Activated naive CD8-positive, alpha-beta T cell (primary cell): ENCODE measurements at regions not wholly inside any gene's neighbourhood (a gene's known extent, or its start where the extent isn't known, plus 50 kb on each side); places are given as distances from the start of the nearest gene placed in this dataset.

ENCODE experiments used
- H3K27ac Mint-ChIP-seq: one replicate; pipeline ENCODE4 v1.8.0; 2021; ENCODE audit warnings: mixed read lengths
- H3K27me3 Mint-ChIP-seq: one replicate; pipeline ENCODE4 v1.8.0; 2021; ENCODE audit warnings: mixed read lengths
- H3K36me3 Mint-ChIP-seq: one replicate; pipeline ENCODE4 v1.8.0; 2021; ENCODE audit warnings: mixed read lengths
- H3K4me1 Mint-ChIP-seq: one replicate; pipeline ENCODE4 v1.8.0; 2021; ENCODE audit warnings: low read depth, mixed read lengths
- H3K4me3 Mint-ChIP-seq: one replicate; pipeline ENCODE4 v1.8.0; 2021; ENCODE audit warnings: mild to moderate bottlenecking, mixed read lengths
- H3K9me3 Mint-ChIP-seq: one replicate; pipeline ENCODE4 v1.8.0; 2021; ENCODE audit warnings: low read depth, mixed read lengths

- Mint-ChIP-seq H3K27ac (no peak overlapping the region), H3K9me3 (peaks cover 5% of the 10 kb centered on the region), H3K27me3 (peaks cover 2% of the 10 kb centered on the region), H3K4me3 (no peak overlapping the region), H3K36me3 (no peaks in the 10 kb centered on the region), H3K4me1 (no peaks in the 10 kb centered on the region)
Measured at GRCh38 chr11:15744693-15745092, 611.7 kb downstream of the SOX6 start.

GRCh38 chr11:15745266-15745665 is 611.1 kb downstream of the SOX6 start:
- Mint-ChIP-seq H3K36me3 (no peaks in the 10 kb centered on the region), H3K4me3 (no peak overlapping the region), H3K27me3 (no peaks in the 10 kb centered on the region), H3K9me3 (peaks cover 5% of the 10 kb centered on the region), H3K27ac (no peak overlapping the region), H3K4me1 (no peaks in the 10 kb centered on the region)

- Mint-ChIP-seq H3K36me3 (no peaks in the 10 kb centered on the region), H3K27ac (no peak overlapping the region), H3K27me3 (no peaks in the 10 kb centered on the region), H3K4me3 (no peak overlapping the region), H3K4me1 (no peaks in the 10 kb centered on the region), H3K9me3 (peaks cover 5% of the 10 kb centered on the region)
Measured at GRCh38 chr11:15747671-15748070, 608.7 kb downstream of the SOX6 start.

GRCh38 chr11:15748132-15748531 is 608.2 kb downstream of the SOX6 start:
- Mint-ChIP-seq H3K4me1 (no peaks in the 10 kb centered on the region), H3K4me3 (no peak overlapping the region), H3K36me3 (no peaks in the 10 kb centered on the region), H3K9me3 (peaks cover 5% of the 10 kb centered on the region), H3K27me3 (no peaks in the 10 kb centered on the region), H3K27ac (no peak overlapping the region)

GRCh38 chr11:15748741-15749140 is 607.6 kb downstream of the SOX6 start:
- Mint-ChIP-seq H3K4me3 (no peak overlapping the region), H3K4me1 (no peaks in the 10 kb centered on the region), H3K27me3 (no peaks in the 10 kb centered on the region), H3K9me3 (peaks cover 5% of the 10 kb centered on the region), H3K36me3 (no peaks in the 10 kb centered on the region), H3K27ac (no peak overlapping the region)

- no peaks in the 10 kb centered on the region for H3K4me1 Mint-ChIP-seq
- no peak overlapping the region for H3K27ac Mint-ChIP-seq
- no peaks in the 10 kb centered on the region for H3K9me3 Mint-ChIP-seq
- H3K27me3 Mint-ChIP-seq, result no peaks in the 10 kb centered on the region
- H3K36me3 Mint-ChIP-seq, result no peaks in the 10 kb centered on the region
- no peak overlapping the region for H3K4me3 Mint-ChIP-seq
Measured at GRCh38 chr11:15750535-15751308, 605.6 kb downstream of the SOX6 start.

- Mint-ChIP-seq H3K4me3 (no peak overlapping the region), H3K27me3 (peaks cover 8% of the 10 kb centered on the region), H3K36me3 (no peaks in the 10 kb centered on the region), H3K4me1 (no peaks in the 10 kb centered on the region), H3K27ac (no peak overlapping the region), H3K9me3 (no peaks in the 10 kb centered on the region)
Measured at GRCh38 chr11:15754221-15754620, 602.1 kb downstream of the SOX6 start.

- no peaks in the 10 kb centered on the region for H3K4me1 Mint-ChIP-seq
- no peak overlapping the region for H3K4me3 Mint-ChIP-seq
- H3K36me3 Mint-ChIP-seq, result no peaks in the 10 kb centered on the region
- H3K9me3 Mint-ChIP-seq, result no peaks in the 10 kb centered on the region
- H3K27ac Mint-ChIP-seq, result no peak overlapping the region
- H3K27me3 Mint-ChIP-seq, result peaks cover 13% of the 10 kb centered on the region
Measured at GRCh38 chr11:15757048-15757698, 599.2 kb downstream of the SOX6 start.

- Mint-ChIP-seq H3K4me1 (no peaks in the 10 kb centered on the region), H3K27me3 (peaks cover 13% of the 10 kb centered on the region), H3K36me3 (no peaks in the 10 kb centered on the region), H3K9me3 (no peaks in the 10 kb centered on the region), H3K27ac (no peak overlapping the region), H3K4me3 (no peak overlapping the region)
Measured at GRCh38 chr11:15758857-15759465, 597.4 kb downstream of the SOX6 start.

- Mint-ChIP-seq H3K27me3 (peaks cover 13% of the 10 kb centered on the region), H3K27ac (no peak overlapping the region), H3K4me1 (no peaks in the 10 kb centered on the region), H3K36me3 (no peaks in the 10 kb centered on the region), H3K4me3 (no peak overlapping the region), H3K9me3 (no peaks in the 10 kb centered on the region)
Measured at GRCh38 chr11:15761235-15761634, 595.1 kb downstream of the SOX6 start.

GRCh38 chr11:15764326-15764725 is 592.0 kb downstream of the SOX6 start:
- Mint-ChIP-seq H3K4me3 (no peak overlapping the region), H3K27me3 (peaks cover 4% of the 10 kb centered on the region), H3K36me3 (no peaks in the 10 kb centered on the region), H3K9me3 (no peaks in the 10 kb centered on the region), H3K4me1 (no peaks in the 10 kb centered on the region), H3K27ac (no peak overlapping the region)

- H3K27me3 Mint-ChIP-seq, result peaks cover 2% of the 10 kb centered on the region
- no peak overlapping the region for H3K27ac Mint-ChIP-seq
- no peaks in the 10 kb centered on the region for H3K36me3 Mint-ChIP-seq
- no peaks in the 10 kb centered on the region for H3K9me3 Mint-ChIP-seq
- H3K4me3 Mint-ChIP-seq, result no peak overlapping the region
- H3K4me1 Mint-ChIP-seq, result no peaks in the 10 kb centered on the region
Measured at GRCh38 chr11:15764948-15765347, 591.4 kb downstream of the SOX6 start.

- Mint-ChIP-seq H3K27ac (no peak overlapping the region), H3K4me1 (no peaks in the 10 kb centered on the region), H3K36me3 (no peaks in the 10 kb centered on the region), H3K4me3 (no peak overlapping the region), H3K9me3 (no peaks in the 10 kb centered on the region), H3K27me3 (peaks cover 2% of the 10 kb centered on the region)
Measured at GRCh38 chr11:15765530-15765929, 590.8 kb downstream of the SOX6 start.

GRCh38 chr11:15768321-15768720 is 588.0 kb downstream of the SOX6 start:
- no peaks in the 10 kb centered on the region for H3K27me3 Mint-ChIP-seq
- no peak overlapping the region for H3K4me3 Mint-ChIP-seq

GRCh38 chr11:15769203-15769602 is 587.1 kb downstream of the SOX6 start:
- H3K27me3 Mint-ChIP-seq, result no peaks in the 10 kb centered on the region
- no peaks in the 10 kb centered on the region for H3K36me3 Mint-ChIP-seq
- no peaks in the 10 kb centered on the region for H3K9me3 Mint-ChIP-seq
- no peak overlapping the region for H3K4me3 Mint-ChIP-seq
- no peak overlapping the region for H3K27ac Mint-ChIP-seq
- H3K4me1 Mint-ChIP-seq, result no peaks in the 10 kb centered on the region

More at GRCh38 chr11:15768321-15768720, 588.0 kb downstream of the SOX6 start:
- H3K36me3 Mint-ChIP-seq, result no peaks in the 10 kb centered on the region
- H3K9me3 Mint-ChIP-seq, result no peaks in the 10 kb centered on the region
- H3K27ac Mint-ChIP-seq, result no peak overlapping the region
- H3K4me1 Mint-ChIP-seq, result no peaks in the 10 kb centered on the region
